HG03064 (cell line): ENCODE measurements at regions not wholly inside any gene's neighbourhood (a gene's known extent, or its start where the extent isn't known, plus 50 kb on each side); places are given as distances from the start of the nearest gene placed in this dataset.

Source experiments
- ATAC-seq: cut with Tn5 transposase; IDR thresholded peaks from one replicate; pipeline ENCODE4 v1.9.1; 2021; ENCODE audit warnings: low read depth; ENCODE audit not compliant: unreplicated experiment

- ATAC-seq: no peak
Observed at GRCh38 chr14:75333606-75334548, 55.2 kb downstream of the FOS start.

GRCh38 chr14:75334549-75335051 is 56.0 kb downstream of the FOS start:
- no peak for ATAC-seq

GRCh38 chr14:75335571-75335970 is 56.9 kb downstream of the FOS start:
- ATAC-seq: no peak

GRCh38 chr14:75338398-75338797 is 59.8 kb downstream of the FOS start:
- ATAC-seq: no peak

DNA sequence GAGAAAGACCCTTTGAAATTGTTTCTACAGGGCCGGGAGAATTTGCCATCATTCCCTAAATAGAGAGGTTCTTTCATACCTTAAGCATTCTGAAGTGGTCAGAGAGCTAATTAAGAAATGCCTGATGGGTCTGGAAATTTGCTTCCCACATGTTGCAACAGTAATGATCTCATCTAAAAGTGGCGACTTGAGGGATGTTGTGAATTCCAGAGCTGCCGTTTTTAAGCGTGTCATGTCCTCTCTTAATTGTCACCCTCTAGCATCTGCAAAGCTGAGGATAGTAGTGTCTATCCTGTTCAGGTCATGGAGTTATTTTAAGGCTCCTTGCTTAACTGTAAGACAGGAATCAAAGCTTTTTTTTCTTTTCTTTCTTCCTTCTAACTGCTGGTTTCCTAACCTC is 60.4 kb downstream of the FOS start:
- ATAC-seq: no peak

DNA sequence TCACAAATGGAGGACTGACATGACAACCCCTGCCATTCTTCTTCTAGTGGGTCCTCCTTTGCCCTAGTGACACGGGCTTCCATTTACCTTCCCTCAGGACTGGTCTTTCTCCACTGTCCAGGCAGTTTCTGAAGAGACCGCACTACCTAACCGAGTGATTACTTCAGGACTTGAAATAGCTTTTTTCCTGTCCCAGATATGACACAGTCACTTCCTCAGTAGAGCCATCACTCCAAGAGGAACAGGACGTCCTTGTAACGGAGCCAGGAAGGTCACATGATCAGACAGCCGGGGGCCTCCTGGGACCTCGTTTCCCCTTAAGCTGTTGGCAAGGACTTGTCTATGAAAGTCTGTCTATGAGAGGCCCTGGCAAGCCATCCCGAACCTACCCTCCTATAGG is 62.3 kb downstream of the FOS start:
- ATAC-seq: no peak

DNA sequence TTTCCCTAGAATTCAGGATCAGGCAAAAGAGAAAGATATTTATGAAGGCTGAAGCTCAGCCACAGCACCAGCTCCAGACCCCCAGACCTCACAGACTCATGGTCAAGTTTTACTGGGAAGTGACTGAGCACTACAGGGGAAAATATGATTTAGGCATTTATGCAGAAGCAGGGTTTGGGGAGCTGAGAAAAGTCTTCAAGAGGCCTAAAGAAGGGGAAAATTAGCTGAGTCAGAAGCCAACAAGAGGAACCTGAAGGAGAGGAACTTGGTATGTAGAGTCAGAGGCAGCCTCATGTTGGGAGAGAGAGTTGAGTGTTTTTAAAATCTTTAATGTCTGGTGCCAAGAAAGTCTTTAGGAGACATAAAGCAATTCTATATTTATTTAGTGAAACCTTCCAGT is 63.0 kb downstream of the FOS start:
- ATAC-seq: no peak

GRCh38 chr14:75342762-75343599 is 64.4 kb downstream of the FOS start:
- peak; percentile 64 for ATAC-seq

DNA sequence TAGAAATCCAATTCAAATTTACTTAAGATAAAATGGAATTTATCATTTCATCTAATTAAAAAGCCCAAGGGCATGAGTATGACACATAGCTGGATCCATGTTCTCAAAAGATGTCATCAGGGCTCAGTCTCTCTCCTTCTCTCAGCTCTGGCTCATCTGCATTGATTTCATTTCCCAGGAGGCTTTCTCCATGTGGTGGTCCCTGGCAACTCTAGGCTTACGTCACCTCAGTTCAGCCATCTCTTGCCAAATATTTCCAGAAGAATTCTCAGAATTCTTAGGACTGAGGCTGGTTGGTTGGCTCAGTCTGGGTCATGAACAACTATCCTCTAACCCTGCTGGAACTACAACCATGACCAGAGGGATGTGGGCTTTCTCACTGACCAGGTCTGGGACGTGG is 65.3 kb downstream of the FOS start:
- no peak for ATAC-seq

DNA sequence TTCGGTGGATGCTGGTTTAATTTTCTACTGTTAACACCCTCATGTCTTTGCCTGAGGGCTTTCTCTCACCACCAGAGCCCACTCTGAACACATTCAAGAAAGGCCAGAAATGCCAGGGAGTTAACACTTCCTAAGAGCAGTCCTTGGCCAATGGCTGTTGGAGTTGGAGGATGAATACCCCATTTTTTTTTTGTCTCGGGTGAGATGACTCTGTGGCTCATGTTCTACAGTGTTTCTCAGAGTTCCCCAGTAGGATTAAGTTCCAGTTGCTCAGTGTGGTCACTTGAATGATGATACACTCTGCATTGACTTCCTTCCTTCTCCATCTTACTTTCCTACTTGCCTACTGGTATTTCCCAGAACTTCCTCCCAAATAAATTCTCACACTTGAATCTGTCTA is 65.8 kb downstream of the FOS start:
- ATAC-seq: no peak

- ATAC-seq: no peak
Observed at GRCh38 chr14:75350505-75351060, 72.0 kb downstream of the FOS start.

GRCh38 chr14:75359098-75359497 is 68.7 kb upstream of the JDP2 start:
- no peak for ATAC-seq

DNA sequence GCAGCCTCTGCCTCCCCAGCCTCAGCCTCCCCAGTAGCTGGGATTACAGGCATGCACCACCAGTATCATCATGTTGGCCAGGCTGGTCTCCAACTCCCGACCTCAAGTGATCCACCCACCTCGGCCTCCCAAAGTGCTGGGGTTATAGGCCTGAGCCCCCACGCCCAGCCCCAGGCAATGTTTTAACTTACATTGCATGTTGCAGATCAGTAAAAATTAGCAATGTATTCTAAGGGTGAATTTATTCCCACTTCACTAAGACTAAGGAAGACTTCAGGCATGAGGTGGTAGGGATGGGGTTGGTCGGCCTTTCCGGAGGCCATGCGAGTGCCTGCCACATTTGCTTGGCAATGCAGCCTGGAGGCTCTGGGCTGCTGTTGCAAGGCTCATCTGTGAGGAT is 66.8 kb upstream of the JDP2 start:
- no peak for ATAC-seq

GRCh38 chr14:75361751-75362433 is 65.9 kb upstream of the JDP2 start:
- ATAC-seq: no peak

DNA sequence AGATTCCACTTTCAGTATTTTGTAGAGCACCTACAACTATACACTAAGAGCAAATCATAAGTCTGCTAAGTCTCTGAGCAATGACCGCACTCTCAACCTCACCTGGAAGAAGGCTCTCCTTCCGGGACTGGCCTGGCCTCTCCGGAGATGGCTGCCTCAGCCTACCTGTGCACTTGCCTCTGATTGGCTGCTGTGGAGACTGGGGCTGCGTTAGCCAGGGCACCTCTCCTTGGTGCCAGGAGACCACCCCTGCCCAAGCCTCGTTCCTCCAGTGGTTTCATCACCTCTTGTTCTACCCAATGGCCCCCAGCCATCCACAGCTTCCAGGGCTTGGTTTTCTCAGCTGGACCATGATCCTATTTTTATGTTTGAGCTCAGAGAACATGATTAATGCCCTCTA is 64.7 kb upstream of the JDP2 start:
- ATAC-seq: no peak

- ATAC-seq: no peak
Observed at GRCh38 chr14:75363570-75364227, 64.1 kb upstream of the JDP2 start.

- ATAC-seq: no peak
Observed at GRCh38 chr14:75365116-75365515, 62.7 kb upstream of the JDP2 start.

DNA sequence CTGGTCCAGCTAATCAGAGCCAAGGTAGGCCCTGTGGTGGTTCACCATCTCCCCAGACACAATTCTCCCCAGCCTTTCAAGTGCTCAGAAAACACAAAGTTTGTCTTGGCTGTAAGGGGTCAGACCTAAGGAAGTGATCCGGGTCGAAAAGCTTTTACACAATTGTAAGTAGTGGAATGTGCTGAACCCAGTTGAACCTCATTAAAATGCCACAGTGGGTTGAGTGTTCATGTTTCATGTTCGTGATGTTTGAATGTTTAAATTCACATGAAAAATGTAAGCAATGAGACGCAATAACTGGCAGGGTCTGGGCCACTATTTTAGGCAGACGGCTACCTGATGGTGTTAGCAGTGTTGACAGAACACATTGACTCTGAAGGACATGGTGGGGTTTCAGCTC is 60.9 kb upstream of the JDP2 start:
- no peak for ATAC-seq

DNA sequence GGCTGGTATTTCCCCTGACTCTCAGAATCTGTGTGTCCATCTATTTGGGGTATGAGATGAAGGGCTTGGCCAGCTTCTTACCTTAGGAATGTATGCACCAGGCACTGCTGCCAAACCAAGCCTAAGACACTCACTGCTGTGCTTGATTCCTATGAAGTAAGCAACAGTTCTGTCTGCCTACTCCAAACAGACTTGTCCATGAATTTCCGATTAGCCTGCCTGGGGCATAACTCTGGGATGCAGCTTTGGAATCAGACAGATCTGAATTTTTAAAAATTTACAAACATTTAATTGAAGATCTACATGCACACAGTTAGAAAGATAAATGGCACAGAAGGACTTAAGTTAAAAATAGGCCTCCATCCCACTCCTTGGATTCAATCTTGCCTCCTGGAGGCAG is 59.5 kb upstream of the JDP2 start:
- ATAC-seq: no peak

DNA sequence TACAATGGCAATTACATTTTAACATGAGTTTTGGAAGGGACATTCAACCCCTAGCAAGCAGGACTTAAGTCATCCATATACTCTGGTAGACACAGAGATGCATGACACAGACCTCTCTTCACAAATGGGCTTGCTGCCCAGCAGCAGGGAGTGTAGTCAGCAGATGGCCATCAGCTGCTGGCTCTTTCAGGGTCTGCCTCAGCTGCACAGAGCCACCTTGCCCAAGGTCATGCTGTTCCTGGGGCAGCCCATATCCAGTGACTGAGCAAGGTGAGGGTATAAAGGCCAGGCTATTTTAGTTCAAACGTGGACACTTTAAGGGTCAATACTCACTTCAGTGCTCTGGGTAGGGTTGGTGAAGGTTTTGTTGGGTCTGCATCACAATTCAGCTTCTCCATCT is 58.3 kb upstream of the JDP2 start:
- no peak for ATAC-seq
